Breast epithelium (tissue), 3 donors: ENCODE measurements at regions not wholly inside any gene's neighbourhood (a gene's known extent, or its start where the extent isn't known, plus 50 kb on each side); places are given as distances from the start of the nearest gene placed in this dataset.

Experiments used
- POLR2A ChIP-seq: fragments of 450-650 bp; IDR thresholded peaks from one replicate; pipeline ENCODE4 v1.6.1; 2016; ENCODE audit warnings: antibody characterized with exemption, mild to moderate bottlenecking, moderate library complexity
- POLR2AphosphoS5 ChIP-seq, 3 donors: sonication (generic); formaldehyde crosslinking; IDR thresholded peaks; one replicate each; pipeline ENCODE4 v1.6.1; 2017; ENCODE audit warnings: antibody characterized with exemption in 3 of 3
- TF ChIP-seq, protein P1 (sequence below), 3 donors: fragments of 450-650 bp; IDR thresholded peaks; one replicate each; pipeline ENCODE4 v1.5.1; 2016 to 2017; ENCODE audit warnings: antibody characterized with exemption in 3 of 3, mild to moderate bottlenecking in 3 of 3, moderate library complexity in 3 of 3

- TF ChIP-seq, protein P1, sequence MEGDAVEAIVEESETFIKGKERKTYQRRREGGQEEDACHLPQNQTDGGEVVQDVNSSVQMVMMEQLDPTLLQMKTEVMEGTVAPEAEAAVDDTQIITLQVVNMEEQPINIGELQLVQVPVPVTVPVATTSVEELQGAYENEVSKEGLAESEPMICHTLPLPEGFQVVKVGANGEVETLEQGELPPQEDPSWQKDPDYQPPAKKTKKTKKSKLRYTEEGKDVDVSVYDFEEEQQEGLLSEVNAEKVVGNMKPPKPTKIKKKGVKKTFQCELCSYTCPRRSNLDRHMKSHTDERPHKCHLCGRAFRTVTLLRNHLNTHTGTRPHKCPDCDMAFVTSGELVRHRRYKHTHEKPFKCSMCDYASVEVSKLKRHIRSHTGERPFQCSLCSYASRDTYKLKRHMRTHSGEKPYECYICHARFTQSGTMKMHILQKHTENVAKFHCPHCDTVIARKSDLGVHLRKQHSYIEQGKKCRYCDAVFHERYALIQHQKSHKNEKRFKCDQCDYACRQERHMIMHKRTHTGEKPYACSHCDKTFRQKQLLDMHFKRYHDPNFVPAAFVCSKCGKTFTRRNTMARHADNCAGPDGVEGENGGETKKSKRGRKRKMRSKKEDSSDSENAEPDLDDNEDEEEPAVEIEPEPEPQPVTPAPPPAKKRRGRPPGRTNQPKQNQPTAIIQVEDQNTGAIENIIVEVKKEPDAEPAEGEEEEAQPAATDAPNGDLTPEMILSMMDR (IDR thresholded peaks at IDR 0.05), result no peak
- TF ChIP-seq POLR2A (no peak), POLR2AphosphoS5 (IDR thresholded peaks at IDR 0.05) (no peak)
Measured at GRCh38 chr5:124154714-124155113, 591.7 kb downstream of the ZNF608 start.
